ENCODE measurements at regions not wholly inside any gene's neighbourhood (a gene's known extent, or its start where the extent isn't known, plus 50 kb on each side); places are given as distances from the start of the nearest gene placed in this dataset.

DNA sequence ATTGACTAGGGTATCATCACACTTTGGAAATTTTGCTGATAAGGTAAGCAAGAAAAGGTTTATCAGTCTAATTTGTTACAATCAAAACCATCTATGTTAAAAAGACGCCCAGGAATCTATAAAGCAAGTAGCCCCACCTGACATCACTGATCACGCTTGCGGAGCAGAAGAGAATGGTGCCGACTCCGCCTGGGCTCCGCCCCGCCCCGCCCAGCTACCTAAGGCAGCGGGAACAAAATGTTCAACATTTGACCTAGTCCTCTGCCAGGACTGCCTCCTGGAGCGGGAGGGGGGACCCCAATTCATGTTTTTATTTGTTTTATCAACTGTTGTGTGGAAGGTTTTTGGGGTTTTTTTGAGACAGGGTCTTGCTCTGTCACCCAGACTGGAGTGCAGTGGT, 520.5 kb downstream of the PREX1 start:
- no peak overlapping the region for H3K27ac Mint-ChIP-seq
- H3K36me3 Mint-ChIP-seq, result no peaks in the 10 kb centered on the region
- no peak overlapping the region for H3K4me3 Mint-ChIP-seq
- no peaks in the 10 kb centered on the region for H3K4me1 Mint-ChIP-seq
- H3K27me3 Mint-ChIP-seq, result peaks cover 2% of the 10 kb centered on the region
- no peaks in the 10 kb centered on the region for H3K9me3 Mint-ChIP-seq

- Mint-ChIP-seq H3K9me3 (no peaks in the 10 kb centered on the region), H3K27me3 (no peaks in the 10 kb centered on the region)
Measured at GRCh38 chr20:48302844-48303542, 517.7 kb upstream of the SULF2 start.

DNA sequence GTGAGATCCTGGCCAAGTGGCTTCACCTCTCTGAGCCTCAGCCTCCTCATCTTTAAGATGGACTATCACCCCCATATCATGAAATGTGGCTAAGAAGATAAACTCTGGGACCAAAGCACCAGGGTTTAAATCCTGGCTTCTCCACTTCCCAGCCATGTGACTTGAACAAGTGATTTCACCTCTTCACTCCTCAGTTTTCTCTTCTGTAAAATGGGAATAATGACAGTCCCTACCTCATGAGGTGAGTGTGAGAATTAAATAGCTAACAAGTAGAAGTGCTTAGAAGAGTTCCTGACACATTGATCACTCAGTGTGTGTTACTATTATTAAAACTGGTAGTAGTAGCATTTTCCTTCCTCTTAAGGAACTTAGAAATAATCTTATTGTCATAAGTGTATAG, 516.9 kb upstream of the SULF2 start:
- Mint-ChIP-seq H3K27me3 (no peaks in the 10 kb centered on the region), H3K36me3 (no peaks in the 10 kb centered on the region), H3K9me3 (no peaks in the 10 kb centered on the region), H3K27ac (no peak overlapping the region), H3K4me3 (no peak overlapping the region), H3K4me1 (no peaks in the 10 kb centered on the region)

More at GRCh38 chr20:48302844-48303542, 517.7 kb upstream of the SULF2 start:
- Mint-ChIP-seq H3K4me3 (no peak overlapping the region), H3K27ac (no peak overlapping the region), H3K4me1 (no peaks in the 10 kb centered on the region), H3K36me3 (no peaks in the 10 kb centered on the region)

- no peak overlapping the region for H3K27ac Mint-ChIP-seq
- H3K27me3 Mint-ChIP-seq, result no peaks in the 10 kb centered on the region
- H3K9me3 Mint-ChIP-seq, result no peaks in the 10 kb centered on the region
- H3K4me1 Mint-ChIP-seq, result no peaks in the 10 kb centered on the region
- H3K4me3 Mint-ChIP-seq, result no peak overlapping the region
- H3K36me3 Mint-ChIP-seq, result no peaks in the 10 kb centered on the region
Measured at GRCh38 chr20:48301189-48301588, 515.9 kb upstream of the SULF2 start.

- H3K27ac Mint-ChIP-seq, result no peak overlapping the region
- H3K27me3 Mint-ChIP-seq, result no peaks in the 10 kb centered on the region
- no peak overlapping the region for H3K4me3 Mint-ChIP-seq
- H3K9me3 Mint-ChIP-seq, result no peaks in the 10 kb centered on the region
- H3K4me1 Mint-ChIP-seq, result no peaks in the 10 kb centered on the region
- H3K36me3 Mint-ChIP-seq, result no peaks in the 10 kb centered on the region
Measured at GRCh38 chr20:48300529-48300928, 515.2 kb upstream of the SULF2 start.

- Mint-ChIP-seq H3K4me1 (no peaks in the 10 kb centered on the region), H3K36me3 (no peaks in the 10 kb centered on the region)
Measured at GRCh38 chr20:48298851-48299484, 513.7 kb upstream of the SULF2 start.

DNA sequence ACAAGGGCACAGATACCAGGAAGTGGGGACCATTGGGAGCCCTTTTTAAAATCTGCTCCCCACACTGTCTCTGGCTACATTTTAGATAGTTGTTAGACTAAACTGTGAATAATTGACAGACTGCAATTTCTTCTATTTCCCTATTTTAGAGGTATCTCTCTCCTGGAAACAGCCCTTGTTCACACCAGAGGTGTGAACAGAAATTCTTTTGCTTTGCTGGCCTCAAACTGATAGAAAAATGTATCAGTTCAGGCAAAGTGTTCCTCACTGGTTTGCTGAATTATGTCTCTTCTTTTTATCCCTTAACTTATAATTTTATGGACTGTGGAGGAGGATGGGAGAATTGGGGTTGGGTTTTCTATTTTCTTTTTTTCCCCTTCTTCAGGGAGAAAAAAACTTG, 513.2 kb upstream of the SULF2 start:
- Mint-ChIP-seq H3K36me3 (no peaks in the 10 kb centered on the region), H3K4me3 (no peak overlapping the region), H3K27ac (no peak overlapping the region), H3K9me3 (no peaks in the 10 kb centered on the region), H3K4me1 (no peaks in the 10 kb centered on the region), H3K27me3 (no peaks in the 10 kb centered on the region)

More at GRCh38 chr20:48298851-48299484, 513.7 kb upstream of the SULF2 start:
- Mint-ChIP-seq H3K27me3 (no peaks in the 10 kb centered on the region), H3K9me3 (no peaks in the 10 kb centered on the region), H3K27ac (no peak overlapping the region), H3K4me3 (no peak overlapping the region)

DNA sequence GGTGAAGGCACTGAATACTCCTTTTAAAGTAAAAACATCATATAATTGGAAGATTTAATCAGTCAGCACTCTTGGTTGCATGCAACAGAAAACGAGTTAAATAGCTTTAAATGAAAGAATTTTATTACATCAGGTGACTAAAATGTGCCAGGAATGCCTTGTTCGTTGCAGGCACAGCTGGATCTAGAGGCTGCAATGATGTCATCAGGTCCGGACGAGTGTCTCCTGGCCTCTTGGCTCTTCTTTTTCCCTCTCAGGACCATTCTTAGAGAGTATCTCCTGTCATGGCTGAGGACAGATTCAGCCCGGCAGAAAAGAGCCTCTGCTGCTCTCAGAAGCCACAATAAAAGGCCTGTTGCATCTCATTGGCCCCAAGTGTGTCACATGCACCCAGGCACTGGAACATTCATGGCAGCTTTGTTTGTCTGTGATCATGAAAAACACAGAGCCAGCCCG, 510.7 kb upstream of the SULF2 start:
- H3K4me1 Mint-ChIP-seq, result no peaks in the 10 kb centered on the region
- no peaks in the 10 kb centered on the region for H3K36me3 Mint-ChIP-seq
- H3K27me3 Mint-ChIP-seq, result peaks cover 3% of the 10 kb centered on the region
- no peak overlapping the region for H3K27ac Mint-ChIP-seq
- H3K4me3 Mint-ChIP-seq, result no peak overlapping the region
- no peaks in the 10 kb centered on the region for H3K9me3 Mint-ChIP-seq

DNA sequence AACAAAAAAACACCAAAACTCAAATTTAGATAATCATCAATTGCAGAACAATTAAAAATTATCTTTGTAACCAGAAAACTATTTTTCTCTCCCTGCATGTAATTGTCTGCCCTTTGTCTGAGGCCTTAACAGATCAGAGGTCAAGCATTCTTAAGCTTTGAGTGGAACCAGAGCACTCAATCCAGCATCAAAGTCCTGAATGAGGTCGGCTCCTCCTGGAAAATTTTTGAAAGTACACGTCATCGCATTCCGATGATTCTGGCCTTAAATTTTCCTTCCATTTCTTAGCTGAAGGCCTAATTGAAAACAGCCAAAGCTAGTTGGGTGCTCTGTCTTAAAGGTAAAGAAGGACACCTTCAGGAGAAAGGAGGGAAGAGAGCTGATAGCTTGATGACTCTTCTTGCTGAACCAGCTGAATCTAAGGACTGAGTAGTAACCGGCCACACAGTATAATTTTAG, 510.2 kb upstream of the SULF2 start:
- Mint-ChIP-seq H3K27ac (no peak overlapping the region), H3K4me3 (no peak overlapping the region), H3K27me3 (peaks cover 3% of the 10 kb centered on the region), H3K9me3 (no peaks in the 10 kb centered on the region), H3K4me1 (no peaks in the 10 kb centered on the region), H3K36me3 (no peaks in the 10 kb centered on the region)

GRCh38 chr20:48294942-48295341, 509.7 kb upstream of the SULF2 start:
- no peak overlapping the region for H3K4me3 Mint-ChIP-seq
- no peaks in the 10 kb centered on the region for H3K9me3 Mint-ChIP-seq
- H3K27me3 Mint-ChIP-seq, result peaks cover 3% of the 10 kb centered on the region
- no peaks in the 10 kb centered on the region for H3K36me3 Mint-ChIP-seq
- H3K4me1 Mint-ChIP-seq, result no peaks in the 10 kb centered on the region
- no peak overlapping the region for H3K27ac Mint-ChIP-seq

GRCh38 chr20:48294196-48294595, 508.9 kb upstream of the SULF2 start:
- H3K36me3 Mint-ChIP-seq, result no peaks in the 10 kb centered on the region
- no peak overlapping the region for H3K27ac Mint-ChIP-seq
- no peak overlapping the region for H3K4me3 Mint-ChIP-seq
- no peaks in the 10 kb centered on the region for H3K4me1 Mint-ChIP-seq
- no peaks in the 10 kb centered on the region for H3K9me3 Mint-ChIP-seq
- H3K27me3 Mint-ChIP-seq, result peaks cover 6% of the 10 kb centered on the region

DNA sequence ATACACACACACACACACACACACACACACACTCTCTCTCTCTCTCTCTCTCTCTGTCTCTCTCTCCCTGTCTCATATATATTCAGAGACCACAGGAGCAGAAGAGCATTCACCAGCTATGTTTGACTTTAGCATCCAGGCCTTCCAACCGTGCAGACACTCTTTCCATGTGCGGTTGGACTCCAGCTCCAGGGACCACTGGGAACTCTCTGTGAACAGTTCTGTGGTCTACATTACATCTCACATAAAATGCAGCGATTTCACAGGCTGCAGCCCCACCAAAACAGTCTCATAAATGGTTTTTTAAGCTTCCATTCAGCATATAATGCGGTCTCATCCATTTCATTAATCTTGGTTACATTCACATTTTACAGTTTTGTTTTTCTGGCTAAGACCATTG, 508.4 kb upstream of the SULF2 start:
- no peaks in the 10 kb centered on the region for H3K4me1 Mint-ChIP-seq
- H3K9me3 Mint-ChIP-seq, result no peaks in the 10 kb centered on the region
- no peak overlapping the region for H3K27ac Mint-ChIP-seq
- H3K27me3 Mint-ChIP-seq, result peaks cover 6% of the 10 kb centered on the region
- H3K36me3 Mint-ChIP-seq, result no peaks in the 10 kb centered on the region
- no peak overlapping the region for H3K4me3 Mint-ChIP-seq

- H3K4me3 Mint-ChIP-seq, result no peak overlapping the region
- H3K36me3 Mint-ChIP-seq, result no peaks in the 10 kb centered on the region
- no peak overlapping the region for H3K27ac Mint-ChIP-seq
- H3K4me1 Mint-ChIP-seq, result no peaks in the 10 kb centered on the region
- H3K9me3 Mint-ChIP-seq, result no peaks in the 10 kb centered on the region
- peaks cover 7% of the 10 kb centered on the region for H3K27me3 Mint-ChIP-seq
Measured at GRCh38 chr20:48292806-48293205, 507.5 kb upstream of the SULF2 start.

- H3K4me3 Mint-ChIP-seq, result no peak overlapping the region
- H3K27me3 Mint-ChIP-seq, result peaks cover 7% of the 10 kb centered on the region
- H3K9me3 Mint-ChIP-seq, result no peaks in the 10 kb centered on the region
- H3K27ac Mint-ChIP-seq, result no peak overlapping the region
- H3K36me3 Mint-ChIP-seq, result no peaks in the 10 kb centered on the region
- H3K4me1 Mint-ChIP-seq, result no peaks in the 10 kb centered on the region
Measured at GRCh38 chr20:48291896-48292295, 506.6 kb upstream of the SULF2 start.

DNA sequence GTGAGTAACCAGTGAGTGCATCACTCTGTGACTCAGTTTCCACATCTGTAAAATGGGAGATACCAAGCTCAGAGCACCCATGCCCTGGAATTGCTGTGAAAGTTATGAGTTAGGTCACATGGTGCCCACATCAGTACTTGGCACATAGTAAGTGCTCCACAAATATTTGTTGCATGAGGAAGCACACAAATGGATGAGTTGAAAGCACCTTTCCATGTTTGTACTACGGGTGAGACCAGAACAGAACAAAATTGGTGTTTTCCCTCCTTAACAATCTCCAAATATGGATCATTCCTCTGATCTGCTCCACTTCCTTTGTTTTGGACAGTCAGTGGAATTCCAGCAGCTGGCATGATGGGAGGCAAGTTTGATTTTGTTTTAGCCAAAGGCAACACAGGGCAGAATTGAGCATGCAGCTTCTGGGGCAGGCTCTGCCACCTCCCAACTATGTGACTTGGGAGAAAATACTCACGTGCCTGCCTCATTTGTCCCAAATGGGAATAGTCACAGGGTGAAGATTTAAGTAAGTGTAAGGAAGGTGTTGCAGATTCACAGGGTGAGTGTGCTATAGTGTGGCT, 503.7 kb upstream of the SULF2 start:
- Mint-ChIP-seq H3K4me1 (no peaks in the 10 kb centered on the region), H3K27me3 (peaks cover 7% of the 10 kb centered on the region), H3K36me3 (no peaks in the 10 kb centered on the region), H3K27ac (no peak overlapping the region), H3K9me3 (no peaks in the 10 kb centered on the region), H3K4me3 (no peak overlapping the region)

GRCh38 chr20:48287552-48288170, 502.4 kb upstream of the SULF2 start:
- Mint-ChIP-seq H3K9me3 (no peaks in the 10 kb centered on the region), H3K27me3 (peaks cover 10% of the 10 kb centered on the region), H3K27ac (no peak overlapping the region), H3K4me1 (no peaks in the 10 kb centered on the region), H3K36me3 (no peaks in the 10 kb centered on the region), H3K4me3 (no peak overlapping the region)

All from activated naive CD4-positive, alpha-beta T cell treated with anti-CD3 and anti-CD28 coated beads, Interleukin-2, amount 50 U/mL, for 24 hours (primary cell).